Keratinocyte (primary cell): ENCODE measurements at regions not wholly inside any gene's neighbourhood (a gene's known extent, or its start where the extent isn't known, plus 50 kb on each side); places are given as distances from the start of the nearest gene placed in this dataset.

Experiments used
- EZH2 ChIP-seq: IDR thresholded peaks from one replicate; pipeline ENCODE4 v1.6.1; 2012; ENCODE audit warnings: inconsistent platforms, mild to moderate bottlenecking, low read length, moderate library complexity
- TF ChIP-seq, protein P1 (sequence below), 3 experiments: IDR thresholded peaks in 1 of 3; conservative IDR thresholded peaks in 1 of 3; optimal IDR thresholded peaks in 1 of 3; 2 replicates in 2 of 3; 3 replicates in 1 of 3; pipeline versions ENCODE3 to v1.5.1; 2011; ENCODE audit warnings: low read length in 3 of 3, mild to moderate bottlenecking in 3 of 3, moderate library complexity in 2 of 3, control low read depth in 1 of 3, inconsistent platforms in 1 of 3; ENCODE audit not compliant: insufficient read depth in 2 of 3; ENCODE audit errors: extremely low read depth in 1 of 3

DNA sequence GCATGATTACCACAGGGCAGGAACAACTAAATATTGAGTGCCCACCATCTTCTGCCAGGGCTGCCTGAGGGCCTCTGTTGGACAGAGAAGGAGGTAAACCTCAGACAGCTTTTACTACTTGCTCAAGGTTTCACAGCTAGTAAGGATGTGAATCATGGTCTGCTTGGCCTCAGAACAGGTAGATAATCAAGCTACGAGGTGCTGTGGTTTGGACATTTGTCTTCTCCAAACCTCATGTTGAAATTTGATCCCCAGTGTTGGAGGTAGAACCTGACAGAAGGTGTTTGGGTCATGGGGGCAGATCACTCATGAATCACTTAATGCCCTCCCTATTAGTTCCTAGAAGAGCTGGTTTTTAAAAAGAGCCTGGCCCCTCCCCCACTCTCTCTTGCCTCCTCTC lies 541.2 kb upstream of the TRPC7 start:
- TF ChIP-seq, protein P1, sequence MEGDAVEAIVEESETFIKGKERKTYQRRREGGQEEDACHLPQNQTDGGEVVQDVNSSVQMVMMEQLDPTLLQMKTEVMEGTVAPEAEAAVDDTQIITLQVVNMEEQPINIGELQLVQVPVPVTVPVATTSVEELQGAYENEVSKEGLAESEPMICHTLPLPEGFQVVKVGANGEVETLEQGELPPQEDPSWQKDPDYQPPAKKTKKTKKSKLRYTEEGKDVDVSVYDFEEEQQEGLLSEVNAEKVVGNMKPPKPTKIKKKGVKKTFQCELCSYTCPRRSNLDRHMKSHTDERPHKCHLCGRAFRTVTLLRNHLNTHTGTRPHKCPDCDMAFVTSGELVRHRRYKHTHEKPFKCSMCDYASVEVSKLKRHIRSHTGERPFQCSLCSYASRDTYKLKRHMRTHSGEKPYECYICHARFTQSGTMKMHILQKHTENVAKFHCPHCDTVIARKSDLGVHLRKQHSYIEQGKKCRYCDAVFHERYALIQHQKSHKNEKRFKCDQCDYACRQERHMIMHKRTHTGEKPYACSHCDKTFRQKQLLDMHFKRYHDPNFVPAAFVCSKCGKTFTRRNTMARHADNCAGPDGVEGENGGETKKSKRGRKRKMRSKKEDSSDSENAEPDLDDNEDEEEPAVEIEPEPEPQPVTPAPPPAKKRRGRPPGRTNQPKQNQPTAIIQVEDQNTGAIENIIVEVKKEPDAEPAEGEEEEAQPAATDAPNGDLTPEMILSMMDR (optimal IDR thresholded peaks at IDR 0.05 in 1 of 3, IDR thresholded peaks at IDR 0.05 in 1 of 3, conservative IDR thresholded peaks at IDR 0.05 in 1 of 3; ENCODE audit: extremely low read depth in 1 of 3, insufficient read depth in 2 of 3, low read length in 3 of 3) = no peak
- TF ChIP-seq EZH2 = no peak
